IPS DF 19.7 (cell line): ENCODE measurements at regions not wholly inside any gene's neighbourhood (a gene's known extent, or its start where the extent isn't known, plus 50 kb on each side); places are given as distances from the start of the nearest gene placed in this dataset.
"Not testable (repeated sequence)": the region's sequence is repeated elsewhere in the genome, so short reads cannot be mapped to it uniquely, and the experiment has no call there.

Experiments
- DNase-seq: peaks from one replicate; pipeline ENCODE4 v3.0.0-alpha.2; 2013; ENCODE audit warnings: low read depth, low spot score

DNA sequence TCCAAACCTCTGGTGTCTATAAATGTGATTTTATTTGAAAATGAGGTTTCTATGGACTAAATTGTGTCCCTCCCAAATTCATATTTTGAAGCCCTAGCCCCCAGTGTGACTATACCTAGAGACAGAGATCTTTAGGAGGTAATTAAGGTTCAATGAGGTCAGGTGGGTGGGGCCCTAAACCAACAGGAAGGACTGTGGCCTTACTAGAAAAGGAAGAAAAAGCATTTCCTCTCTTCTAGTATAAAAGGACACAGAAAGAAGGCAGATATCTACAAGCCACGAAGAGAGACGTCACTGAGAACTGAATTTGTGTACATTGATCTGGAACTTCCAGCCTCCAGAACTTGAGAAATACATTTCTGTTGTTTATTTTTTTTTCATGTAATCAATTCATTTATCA, 123.1 kb upstream of the RUNX1 start:
- DNase-seq, result no peak

DNA sequence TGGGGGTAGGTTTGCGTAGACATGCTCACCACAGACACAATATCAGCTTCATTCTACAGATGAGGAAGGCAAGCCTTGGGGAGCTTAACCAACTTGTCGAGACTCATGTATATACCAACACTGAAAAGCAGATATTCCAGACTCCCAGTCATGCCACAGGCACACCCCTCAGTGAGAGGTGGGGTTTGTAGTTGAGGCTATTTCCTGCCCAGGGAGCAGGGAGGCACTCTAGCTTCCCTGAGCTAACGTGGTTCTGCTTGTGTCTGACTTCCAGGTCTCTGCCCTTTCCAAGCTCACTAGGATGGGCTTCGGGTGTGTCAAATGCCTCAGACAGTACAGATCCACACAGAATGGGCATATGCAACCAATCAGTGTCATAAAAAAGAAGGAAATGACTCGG, 122.3 kb upstream of the RUNX1 start:
- no peak for DNase-seq

DNA sequence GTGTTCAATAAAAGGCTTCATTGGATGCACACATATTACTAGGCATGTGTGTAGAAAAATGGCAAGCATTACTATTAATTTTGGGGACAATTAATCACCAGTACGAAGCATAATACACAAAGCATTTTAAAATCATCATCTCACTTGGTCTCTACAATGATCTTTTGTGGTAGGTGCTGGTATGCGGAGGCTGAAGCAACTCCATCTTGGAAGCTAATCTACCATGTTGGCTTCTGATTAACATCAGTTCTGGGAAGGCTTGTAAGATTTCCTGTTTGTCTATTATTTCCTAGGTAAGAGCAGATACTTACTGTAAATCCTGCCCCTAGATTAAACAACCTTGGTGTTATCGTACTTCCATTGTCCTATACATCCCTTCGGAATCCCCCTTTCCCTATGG, 121.7 kb upstream of the RUNX1 start:
- no peak for DNase-seq

DNA sequence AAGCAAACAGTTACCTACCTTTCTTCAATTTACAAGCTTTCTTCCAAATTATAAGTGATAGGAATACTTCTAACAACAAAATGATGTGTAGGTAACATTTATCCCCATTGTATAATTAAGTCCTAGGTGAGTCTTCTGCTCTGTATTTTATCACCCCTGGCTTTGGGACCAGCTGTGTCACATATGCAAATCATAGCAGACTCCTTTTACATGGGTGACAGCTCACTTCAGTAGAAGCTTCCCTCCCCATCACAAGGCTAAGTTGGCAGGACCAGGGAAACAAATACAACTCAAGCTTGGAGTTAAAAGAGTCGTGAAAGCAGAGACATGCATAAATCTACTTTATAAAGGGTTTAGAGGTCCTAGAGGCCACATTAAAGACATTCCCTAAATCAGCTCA, 121.1 kb upstream of the RUNX1 start:
- no peak for DNase-seq

DNA sequence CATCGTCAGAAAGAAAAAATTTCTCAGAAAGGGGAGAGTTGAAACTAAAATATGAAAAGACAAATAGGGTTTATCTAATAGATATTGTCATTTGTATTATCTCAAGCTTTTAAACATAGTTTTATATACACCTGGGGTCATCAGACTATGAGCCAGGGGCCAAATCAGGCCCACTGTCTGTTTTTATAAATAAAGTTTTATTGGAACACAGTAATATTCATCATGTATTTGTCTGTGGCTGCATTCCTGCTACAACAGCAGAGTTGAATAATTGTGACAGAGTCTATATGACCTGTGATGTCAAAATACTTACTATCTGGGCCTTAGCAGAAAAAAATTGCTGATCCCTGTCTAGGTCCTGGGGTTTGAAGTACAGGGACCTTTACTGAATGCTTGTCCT, 120.5 kb upstream of the RUNX1 start:
- DNase-seq, result no peak

DNA sequence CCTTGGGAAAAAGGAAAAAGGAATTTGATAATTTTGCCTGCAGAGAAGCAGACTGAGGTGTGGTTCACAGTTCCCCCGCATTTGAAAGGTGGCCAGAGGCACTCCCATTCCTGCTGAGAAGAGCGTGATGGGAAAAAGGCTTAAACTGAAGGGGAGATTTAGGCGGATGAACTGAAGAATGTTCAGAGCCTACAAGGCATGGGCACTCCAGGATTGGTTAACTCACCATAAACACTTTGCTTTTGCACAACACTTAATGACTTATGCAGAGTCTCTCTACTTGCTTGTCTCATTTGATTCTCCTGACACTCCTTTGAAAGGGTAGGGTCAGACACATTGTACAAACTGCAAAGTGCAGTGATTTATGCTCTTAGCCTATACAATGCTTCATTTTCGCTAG, 119.6 kb upstream of the RUNX1 start:
- DNase-seq, result no peak

DNA sequence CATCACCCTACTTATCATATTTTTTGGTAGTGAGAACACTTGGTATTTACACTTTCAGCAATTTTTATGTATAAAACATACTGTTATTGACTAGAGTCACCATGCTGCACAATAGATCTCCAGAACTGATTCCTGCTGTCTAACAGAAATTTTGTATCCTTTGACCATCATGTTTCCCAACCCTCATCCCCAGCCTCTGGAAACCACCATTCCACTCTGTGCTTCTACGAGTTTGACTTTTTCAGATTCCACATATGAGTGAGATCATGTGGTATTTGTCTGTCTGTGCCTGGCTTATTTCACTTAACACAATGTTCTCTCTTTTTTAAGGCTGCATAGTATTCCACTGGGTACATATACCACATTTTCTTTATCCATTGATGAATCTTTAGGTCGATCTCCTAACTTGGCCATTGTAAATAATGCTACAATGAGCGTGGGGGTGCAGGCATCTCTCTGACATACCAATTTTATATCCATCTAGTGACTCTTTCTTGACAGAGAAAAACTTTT, 115.9 kb upstream of the RUNX1 start:
- no peak for DNase-seq

DNA sequence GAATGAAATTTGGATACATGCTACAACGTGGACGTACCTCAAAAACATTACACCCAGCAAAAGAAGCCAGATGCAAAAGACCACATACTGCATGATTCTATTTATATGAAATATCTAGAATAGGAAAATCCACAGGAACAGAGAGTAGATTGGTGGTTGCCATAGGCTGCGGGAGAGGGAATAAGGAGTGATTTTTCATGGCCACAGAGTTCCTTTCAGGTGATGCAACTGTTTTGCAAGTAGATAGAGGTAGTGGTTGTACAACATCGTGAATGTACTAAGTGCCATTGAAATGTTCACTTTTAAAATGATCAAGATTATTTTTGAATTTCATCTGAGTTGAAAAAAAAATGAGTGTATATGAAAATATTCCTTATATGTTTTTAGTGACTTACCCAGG, 115.3 kb upstream of the RUNX1 start:
- DNase-seq, result no peak

DNA sequence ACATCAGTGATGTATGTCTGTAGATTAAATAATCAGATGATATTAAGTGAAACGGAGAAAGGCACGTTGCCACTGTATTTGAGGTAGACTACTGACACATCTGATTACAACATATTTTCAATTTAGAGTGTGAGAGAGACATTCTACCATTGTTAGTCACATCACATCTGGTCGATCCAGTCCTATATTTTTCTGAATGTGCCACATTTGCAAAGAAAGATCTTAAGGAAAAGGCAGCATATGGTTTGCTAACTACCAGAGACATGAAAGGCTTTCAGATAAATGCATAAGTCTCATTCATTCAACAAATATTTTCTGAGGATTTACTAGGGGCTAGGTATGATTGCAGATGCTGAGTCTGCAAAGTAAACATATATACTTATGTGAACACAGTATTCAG, 114.3 kb upstream of the RUNX1 start:
- DNase-seq, result no peak

DNA sequence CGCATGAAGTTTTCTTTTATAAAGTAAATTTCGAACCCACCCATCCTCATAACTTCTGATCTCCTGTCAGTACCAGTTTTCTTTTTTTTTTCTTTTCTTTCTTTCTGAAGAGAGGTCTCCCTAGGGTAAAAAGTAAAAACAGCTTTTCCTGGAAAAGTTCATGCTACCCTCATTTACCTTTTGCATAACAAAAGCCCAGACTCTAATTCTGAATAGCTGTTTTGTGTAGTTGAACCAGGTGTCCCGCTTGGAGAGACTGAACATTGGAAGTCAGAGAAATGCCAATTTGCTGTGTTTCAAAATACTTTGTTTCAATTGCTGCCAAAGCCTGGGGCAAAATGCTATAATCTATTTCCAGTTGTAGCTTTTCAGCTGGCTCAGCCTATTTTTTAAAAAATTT, 113.7 kb upstream of the RUNX1 start:
- no peak for DNase-seq

DNA sequence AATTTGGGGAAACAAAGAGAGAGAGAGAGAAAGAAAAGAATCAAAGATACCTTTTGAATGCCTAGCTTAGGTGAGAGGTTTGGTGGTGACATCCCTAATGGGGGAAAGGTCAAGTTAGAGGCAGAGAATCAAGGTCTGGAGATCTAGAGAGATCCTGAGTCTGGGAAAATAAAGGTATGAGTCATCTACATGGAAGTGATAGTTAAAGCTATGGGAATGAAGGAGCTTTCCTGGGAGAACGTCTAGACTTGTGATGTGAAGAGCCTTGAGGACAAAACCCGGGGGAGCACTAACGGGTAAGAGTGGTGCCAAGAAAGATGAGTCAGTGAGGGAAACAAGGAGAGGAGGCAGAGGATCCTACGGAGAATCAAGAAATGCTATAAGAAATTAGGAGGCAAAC, 110.8 kb upstream of the RUNX1 start:
- no peak for DNase-seq

DNA sequence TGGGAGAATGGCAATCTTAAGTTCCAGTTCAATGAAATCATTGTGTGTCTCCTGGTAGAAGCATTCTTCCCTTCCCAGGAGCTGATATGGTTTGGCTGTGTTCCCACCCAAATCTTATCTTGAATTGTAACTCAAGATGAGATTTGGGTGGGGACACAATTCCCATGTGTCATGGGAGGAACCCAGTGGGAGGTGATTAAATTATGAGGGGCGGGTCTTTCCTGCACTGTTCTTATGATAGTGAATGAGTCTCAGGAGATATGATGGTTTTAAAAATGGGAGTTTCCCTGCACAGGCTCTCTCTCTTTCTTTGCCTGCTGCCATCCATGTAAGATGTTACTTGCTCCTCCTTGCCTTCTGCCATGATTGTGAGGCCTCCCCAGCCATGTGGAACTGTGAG, 108.3 kb upstream of the RUNX1 start:
- not testable (repeated sequence) for DNase-seq

DNA sequence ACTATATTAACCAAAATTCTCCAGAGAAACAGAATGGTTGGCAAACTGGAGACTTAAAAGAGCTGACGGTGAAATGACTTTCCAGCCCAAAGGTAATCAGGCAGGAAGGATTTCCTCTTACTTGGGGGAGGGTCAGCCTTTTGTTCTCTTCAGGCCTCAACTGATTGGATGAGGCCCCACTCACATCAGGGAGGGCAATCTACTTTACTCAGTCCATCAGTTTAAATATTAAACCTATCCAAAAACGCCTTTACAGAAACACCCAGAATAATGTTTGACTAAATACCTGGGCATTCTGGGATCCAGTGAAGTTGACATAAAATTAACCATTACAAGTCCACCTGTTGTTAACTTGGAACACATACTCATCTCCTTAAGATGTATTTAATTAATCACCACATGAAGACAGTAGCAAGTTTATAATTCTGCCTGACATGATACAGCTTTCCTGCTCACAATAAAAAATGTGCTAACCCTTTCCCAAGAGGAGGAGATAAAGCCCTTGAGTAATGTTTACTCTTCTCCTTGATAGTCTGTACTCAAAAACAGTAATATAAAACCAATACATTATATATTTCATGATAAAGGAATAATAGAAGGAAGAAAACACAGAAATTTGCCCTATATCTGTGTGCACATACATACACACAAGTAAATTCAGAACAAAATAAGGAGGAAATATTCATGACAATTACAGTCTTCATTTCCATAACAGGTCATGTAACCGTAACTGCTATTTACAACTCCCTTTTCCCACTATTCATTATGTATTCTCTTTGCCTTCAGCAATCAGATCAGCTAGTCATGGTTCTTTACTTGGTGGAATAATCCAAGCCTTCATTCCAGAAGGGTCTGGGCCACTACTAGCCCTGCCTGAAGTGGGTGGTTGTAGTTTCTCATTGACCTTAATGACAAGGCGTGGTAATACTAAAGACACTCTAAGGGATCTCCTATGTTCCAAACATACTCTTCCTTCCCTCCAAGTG, 107.5 kb upstream of the RUNX1 start:
- no peak for DNase-seq

DNA sequence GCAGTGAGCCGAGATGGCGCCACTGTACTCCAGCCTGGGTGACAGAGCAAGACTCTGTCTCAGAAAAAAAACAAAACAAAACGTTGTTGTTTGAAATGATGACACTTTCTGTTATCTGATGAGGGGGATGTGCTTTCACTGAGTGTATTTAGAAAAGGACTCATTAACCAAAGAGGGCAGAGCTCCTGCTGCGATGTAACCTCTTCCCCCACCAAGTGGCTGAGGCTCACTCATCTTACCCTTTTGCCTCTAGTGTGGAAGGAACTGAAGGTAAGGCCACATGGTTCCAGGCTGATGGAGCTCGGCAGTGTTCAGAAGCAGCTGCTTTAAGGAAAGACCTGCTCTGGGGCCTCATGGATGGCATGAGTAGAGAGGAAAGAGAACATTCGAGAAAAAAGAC, 105.7 kb upstream of the RUNX1 start:
- no peak for DNase-seq

DNA sequence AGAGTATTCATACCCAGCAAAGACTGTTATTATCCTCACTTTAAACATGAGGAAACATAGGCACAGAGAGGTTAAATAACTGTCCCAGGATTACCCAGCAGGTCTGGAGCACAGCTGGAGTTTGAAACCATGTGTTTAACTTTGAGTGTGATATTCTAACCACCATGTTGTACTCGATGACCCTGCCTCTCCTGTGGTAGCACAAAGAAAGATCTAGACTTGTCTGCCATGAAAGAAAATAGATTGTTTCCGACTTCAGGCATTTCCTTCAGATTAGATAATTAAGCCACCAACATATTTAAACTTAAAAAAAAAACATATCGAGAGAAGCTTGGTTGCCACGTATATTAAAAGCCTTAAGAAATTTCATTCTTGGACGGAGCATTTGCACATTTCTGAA, 104.6 kb upstream of the RUNX1 start:
- no peak for DNase-seq

DNA sequence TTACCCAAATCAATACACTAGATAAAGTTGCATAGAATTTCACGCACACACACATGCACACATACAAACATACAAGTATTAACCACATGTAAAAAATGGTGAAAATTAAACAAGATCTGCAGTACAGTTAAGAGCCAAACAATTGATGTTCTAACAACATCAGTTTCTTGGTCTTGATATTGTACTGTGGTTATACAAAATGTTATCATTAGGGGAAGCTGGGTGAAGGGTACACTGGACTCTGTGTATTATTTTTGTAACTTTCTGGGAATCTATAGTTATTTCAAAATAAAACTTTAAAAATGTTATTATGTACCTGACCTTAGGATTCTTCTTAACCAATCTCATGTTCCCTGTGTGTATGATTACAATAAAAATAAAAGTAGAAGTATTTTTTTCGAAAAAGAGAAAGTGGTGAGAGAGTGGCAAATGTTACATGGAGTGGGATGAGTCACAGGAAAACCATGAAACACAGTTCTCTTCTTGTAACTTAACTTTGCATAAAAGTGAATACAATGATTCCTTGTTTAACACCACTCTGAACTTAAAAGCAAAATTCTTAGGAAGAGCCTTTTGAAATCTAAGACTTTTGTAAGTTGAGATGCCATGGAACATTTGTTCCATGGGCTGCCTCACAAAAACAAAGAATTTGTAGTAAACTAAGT, 101.6 kb upstream of the RUNX1 start:
- DNase-seq, result no peak

DNA sequence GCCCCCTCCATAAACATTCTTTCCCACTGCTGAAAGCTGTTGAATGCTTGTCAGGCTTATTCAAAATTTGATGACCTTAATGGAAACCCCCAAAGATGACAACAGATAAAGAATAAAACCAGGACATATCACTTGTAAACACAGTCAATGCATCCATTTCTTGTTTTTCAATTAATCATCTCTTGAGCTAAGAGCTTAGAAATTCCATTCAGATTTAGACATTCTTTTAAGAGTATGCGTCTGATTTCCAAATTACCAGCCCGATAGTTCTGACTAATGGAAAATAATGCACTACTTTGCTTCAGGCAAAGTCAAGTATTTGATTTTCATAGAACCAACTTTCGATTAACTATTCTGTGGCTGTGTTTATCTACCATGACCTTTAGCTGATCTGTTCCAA, 100.6 kb upstream of the RUNX1 start:
- DNase-seq, result no peak

DNA sequence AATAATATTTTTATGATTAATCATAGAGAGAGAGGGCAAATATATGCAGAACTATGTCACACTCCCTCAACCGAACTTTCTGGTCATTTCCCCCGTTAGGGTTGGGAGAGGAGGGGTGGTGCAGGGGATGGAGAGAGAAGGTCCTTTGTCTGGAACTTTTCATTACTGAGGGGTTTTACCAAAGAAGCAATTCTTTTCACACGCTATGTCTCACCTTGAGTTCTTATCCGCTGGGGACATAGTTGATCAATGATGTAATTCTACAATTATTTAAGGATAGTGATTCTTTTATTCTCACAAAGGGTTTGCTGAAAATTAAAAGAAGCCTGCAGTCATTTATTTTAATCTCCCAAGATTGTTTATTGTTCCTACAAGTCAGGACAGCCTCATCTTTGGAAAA, 98.3 kb upstream of the RUNX1 start:
- DNase-seq, result no peak

DNA sequence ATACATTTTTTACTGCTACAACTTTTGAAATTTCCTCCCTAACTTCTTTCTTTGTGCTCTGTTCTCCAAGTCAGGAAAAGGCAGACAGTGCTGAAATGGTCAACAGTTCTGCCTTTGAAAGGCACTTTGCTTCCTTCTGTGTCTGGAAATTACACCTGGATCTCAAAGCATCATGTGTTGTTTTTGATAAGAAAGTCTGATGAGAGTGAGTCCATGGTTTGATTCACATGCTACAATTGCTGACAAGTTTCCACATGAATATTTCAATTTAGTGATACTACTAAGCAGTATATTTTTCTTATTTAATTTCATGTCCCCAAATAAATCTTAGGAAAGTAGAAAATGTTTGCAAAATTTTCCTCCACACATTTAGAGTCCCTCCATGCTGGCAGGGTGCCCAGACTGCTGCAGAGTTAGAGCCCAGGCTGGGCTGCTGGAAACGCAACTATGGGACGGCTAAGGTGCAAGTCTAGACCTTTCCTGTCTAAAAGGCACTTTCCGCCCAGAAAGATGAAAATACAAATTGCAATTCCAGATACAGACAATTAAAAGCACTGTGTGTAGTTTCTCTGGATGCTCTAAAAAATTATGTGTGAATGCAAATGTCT, 96.6 kb upstream of the RUNX1 start:
- DNase-seq, result no peak

DNA sequence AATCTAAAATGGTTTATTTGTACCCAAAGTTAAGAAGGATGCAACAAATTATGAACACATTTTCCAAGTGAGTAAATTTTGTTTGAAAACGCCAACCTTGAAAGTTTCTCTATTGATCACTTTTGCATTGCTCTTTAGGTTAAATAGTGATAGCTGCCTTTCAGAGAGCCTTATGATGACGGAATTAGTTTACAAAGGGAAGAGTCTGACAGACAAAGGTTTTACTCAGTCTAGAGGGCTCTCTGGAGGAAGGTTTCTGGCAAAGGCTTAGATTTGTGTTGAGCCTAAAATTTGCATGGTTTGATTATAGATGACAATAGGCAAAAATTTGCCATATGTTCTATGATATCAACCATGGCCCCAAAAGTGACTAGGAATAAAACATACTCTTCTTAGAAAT, 95.9 kb upstream of the RUNX1 start:
- DNase-seq, result no peak

DNA sequence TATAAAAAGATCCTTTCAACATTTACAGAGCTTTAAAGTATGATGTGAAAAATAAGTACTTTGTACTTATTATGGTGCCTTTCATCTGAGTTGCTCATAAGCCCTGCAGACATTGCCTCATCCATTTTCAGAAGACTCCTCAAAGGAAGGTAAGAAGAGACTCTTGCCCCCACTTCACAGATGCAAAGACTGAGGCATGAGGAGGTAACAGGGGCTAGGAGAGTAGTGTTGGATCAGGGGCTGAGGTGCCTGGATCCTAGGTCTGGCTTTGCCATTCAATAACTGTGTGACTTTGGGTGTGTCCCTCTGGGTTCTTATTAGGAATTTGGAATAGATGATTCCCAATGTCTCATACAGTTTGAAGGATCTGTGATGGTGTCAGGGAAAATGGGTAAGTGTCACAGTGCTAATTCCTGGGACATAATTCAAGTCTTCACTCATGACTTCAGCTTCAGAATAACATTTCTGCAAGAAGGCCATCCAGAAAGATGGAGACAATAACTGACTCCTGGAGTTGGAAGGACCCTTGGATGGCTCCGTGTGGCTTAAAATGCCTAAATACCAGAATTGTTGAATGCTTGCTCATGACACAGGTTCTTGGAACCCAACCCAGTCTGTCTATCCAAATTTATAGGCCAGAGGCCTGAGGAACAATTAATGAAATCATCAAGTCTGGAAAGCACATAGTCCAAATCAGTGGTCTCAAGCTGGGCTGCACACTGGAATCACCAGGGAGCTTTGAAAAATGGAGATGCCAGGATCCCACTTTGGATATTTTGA, 93.1 kb upstream of the RUNX1 start:
- no peak for DNase-seq

DNA sequence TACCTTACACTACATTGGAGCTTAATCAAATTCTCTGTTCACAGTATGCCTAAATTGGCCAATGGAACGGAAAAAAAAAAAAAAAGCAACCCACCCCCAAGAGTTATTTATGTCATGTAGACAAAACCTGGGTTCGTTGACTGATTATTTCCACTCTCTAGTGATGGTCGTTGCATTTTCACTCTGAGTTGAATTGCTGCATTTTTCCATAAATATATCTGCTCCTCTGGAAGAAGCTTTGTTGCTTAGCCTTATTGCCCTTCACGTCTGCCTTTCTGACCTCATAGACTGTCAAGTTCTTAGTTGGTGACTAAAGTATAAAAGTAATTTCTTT, 90.2 kb upstream of the RUNX1 start:
- no peak for DNase-seq
